Keratinocyte (primary cell): ENCODE measurements at regions not wholly inside any gene's neighbourhood (a gene's known extent, or its start where the extent isn't known, plus 50 kb on each side); places are given as distances from the start of the nearest gene placed in this dataset.

Source experiments
- DNase-seq: peaks from one replicate; pipeline ENCODE4 v3.0.0-alpha.2; 2011; ENCODE audit warnings: low read depth, missing footprints, low spot score
- FAIRE-seq: peaks from 2 replicates; lab custom pipeline; 2011; peaks lifted over from hg19 to GRCh38; lab: Jason Lieb, UNC
- H2AFZ ChIP-seq: 2 replicates; pipeline ENCODE4 v1.6.0; 2012; ENCODE audit warnings: low read length, control low read depth, inconsistent platforms; ENCODE audit not compliant: control insufficient read depth
- H3K27ac ChIP-seq: 2 replicates; pipeline ENCODE4 v1.5.1; 2011; ENCODE audit warnings: low read length; ENCODE audit not compliant: control insufficient read depth, insufficient read depth
- H3K27me3 ChIP-seq: 3 replicates; pipeline ENCODE4 v1.6.0; 2011; ENCODE audit warnings: low read length; ENCODE audit not compliant: control insufficient read depth, insufficient read depth; ENCODE audit errors: extremely low read depth
- H3K36me3 ChIP-seq, 2 experiments: 2 replicates in 1 of 2; 3 replicates in 1 of 2; pipeline ENCODE4 v1.5.1; 2011; ENCODE audit warnings: low read length in 2 of 2, mild to moderate bottlenecking in 1 of 2; ENCODE audit not compliant: control insufficient read depth in 2 of 2, insufficient read depth in 2 of 2; ENCODE audit errors: extremely low read depth in 1 of 2
- H3K4me1 ChIP-seq: 3 replicates; pipeline ENCODE4 v1.5.1; 2011; ENCODE audit warnings: low read length; ENCODE audit not compliant: control insufficient read depth, insufficient read depth; ENCODE audit errors: extremely low read depth
- H3K4me2 ChIP-seq: 3 replicates; pipeline ENCODE4 v1.6.0; 2011; ENCODE audit warnings: low read depth, low read length; ENCODE audit not compliant: control insufficient read depth, insufficient read depth; ENCODE audit errors: extremely low read depth
- H3K4me3 ChIP-seq, 3 experiments: fragments of 200-600 bp in 1 of 3; sonication (generic) in 1 of 3; 2 replicates in 2 of 3; 3 replicates in 1 of 3; pipeline ENCODE4 v1.5.1; 2011 to 2016; ENCODE audit warnings: low read length in 3 of 3, mild to moderate bottlenecking in 3 of 3, control low read depth in 2 of 3, inconsistent platforms in 1 of 3, low read depth in 1 of 3, mixed read lengths in 1 of 3, mixed run types in 1 of 3, moderate library complexity in 1 of 3; ENCODE audit not compliant: control insufficient read depth in 2 of 3, insufficient read depth in 2 of 3; ENCODE audit errors: extremely low read depth in 1 of 3
- H3K79me2 ChIP-seq: 2 replicates; pipeline ENCODE4 v1.6.0; 2012; ENCODE audit warnings: low read length; ENCODE audit not compliant: control insufficient read depth, insufficient read depth
- H3K9ac ChIP-seq: 3 replicates; pipeline ENCODE4 v1.6.0; 2011; ENCODE audit warnings: low read length; ENCODE audit not compliant: control insufficient read depth, insufficient read depth; ENCODE audit errors: extremely low read depth
- H3K9me1 ChIP-seq: 3 replicates; pipeline ENCODE4 v1.6.0; 2011; ENCODE audit warnings: low read length; ENCODE audit not compliant: control insufficient read depth, insufficient read depth; ENCODE audit errors: extremely low read depth
- H3K9me3 ChIP-seq: 2 replicates; pipeline ENCODE4 v1.5.1; 2012; ENCODE audit warnings: low read depth, low read length; ENCODE audit not compliant: control insufficient read depth
- H4K20me1 ChIP-seq: 3 replicates; pipeline ENCODE4 v1.6.0; 2011; ENCODE audit warnings: low read length; ENCODE audit not compliant: control insufficient read depth, insufficient read depth; ENCODE audit errors: extremely low read depth
- CTCF ChIP-seq, 3 experiments: IDR thresholded peaks in 1 of 3; conservative IDR thresholded peaks in 1 of 3; optimal IDR thresholded peaks in 1 of 3; 2 replicates in 2 of 3; 3 replicates in 1 of 3; pipeline versions ENCODE3 to v1.5.1; 2011; ENCODE audit warnings: low read length in 3 of 3, mild to moderate bottlenecking in 3 of 3, moderate library complexity in 2 of 3, control low read depth in 1 of 3, inconsistent platforms in 1 of 3; ENCODE audit not compliant: insufficient read depth in 2 of 3; ENCODE audit errors: extremely low read depth in 1 of 3
- EZH2 ChIP-seq: IDR thresholded peaks from one replicate; pipeline ENCODE4 v1.6.1; 2012; ENCODE audit warnings: inconsistent platforms, mild to moderate bottlenecking, low read length, moderate library complexity
- dilution Hi-C: fragments of 300-500 bp; cut with MboI; formaldehyde crosslinking; loops from one replicate; pipeline ENCODE4 v1.7.0; 2020; ENCODE audit warnings: low sequenced_read_pairs; ENCODE audit not compliant: extremely low pct_ligation_motif_present

GRCh38 chr11:112731538-112731937, 229.7 kb upstream of the NCAM1 start:
- H3K36me3 ChIP-seq: no peaks in the 10 kb centered on the region
- no peaks in the 10 kb centered on the region for H3K9me1 ChIP-seq
- dilution Hi-C loops: no loop called here
- H4K20me1 ChIP-seq: no peaks in the 10 kb centered on the region
- H3K9me3 ChIP-seq: no peaks in the 10 kb centered on the region
- TF ChIP-seq EZH2: no peak
- no peak for TF ChIP-seq CTCF (optimal IDR thresholded peaks at IDR 0.05 in 1 of 3, IDR thresholded peaks at IDR 0.05 in 1 of 3, conservative IDR thresholded peaks at IDR 0.05 in 1 of 3; ENCODE audit: extremely low read depth in 1 of 3, insufficient read depth in 2 of 3, low read length in 3 of 3)
- no peaks in the 10 kb centered on the region for H3K4me1 ChIP-seq
- H2AFZ ChIP-seq: no peak overlapping the region
- no peak overlapping the region for H3K27ac ChIP-seq
- H3K79me2 ChIP-seq: no peaks in the 10 kb centered on the region
- no peak overlapping the region for H3K4me2 ChIP-seq
- no peak overlapping the region for H3K9ac ChIP-seq
- no peak overlapping the region for H3K4me3 ChIP-seq
- H3K27me3 ChIP-seq: no peaks in the 10 kb centered on the region
- DNase-seq (no peak), FAIRE-seq (no peak)

GRCh38 chr11:112732031-112732430, 229.2 kb upstream of the NCAM1 start:
- Histone ChIP-seq H4K20me1 (no peaks in the 10 kb centered on the region), H3K9me3 (no peaks in the 10 kb centered on the region), H3K27me3 (no peaks in the 10 kb centered on the region), H3K9ac (no peak overlapping the region), H3K4me2 (no peak overlapping the region), H3K9me1 (no peaks in the 10 kb centered on the region), H3K36me3 (no peaks in the 10 kb centered on the region), H2AFZ (no peak overlapping the region), H3K27ac (no peak overlapping the region), H3K79me2 (no peaks in the 10 kb centered on the region), H3K4me3 (no peak overlapping the region), H3K4me1 (no peaks in the 10 kb centered on the region)
- TF ChIP-seq EZH2: no peak
- TF ChIP-seq CTCF (optimal IDR thresholded peaks at IDR 0.05 in 1 of 3, IDR thresholded peaks at IDR 0.05 in 1 of 3, conservative IDR thresholded peaks at IDR 0.05 in 1 of 3; ENCODE audit: extremely low read depth in 1 of 3, insufficient read depth in 2 of 3, low read length in 3 of 3): no peak
- FAIRE-seq (no peak), DNase-seq (no peak)
- dilution Hi-C loops: no loop called here
